ENCODE measurements at regions not wholly inside any gene's neighbourhood (a gene's known extent, or its start where the extent isn't known, plus 50 kb on each side); places are given as distances from the start of the nearest gene placed in this dataset.

DNA sequence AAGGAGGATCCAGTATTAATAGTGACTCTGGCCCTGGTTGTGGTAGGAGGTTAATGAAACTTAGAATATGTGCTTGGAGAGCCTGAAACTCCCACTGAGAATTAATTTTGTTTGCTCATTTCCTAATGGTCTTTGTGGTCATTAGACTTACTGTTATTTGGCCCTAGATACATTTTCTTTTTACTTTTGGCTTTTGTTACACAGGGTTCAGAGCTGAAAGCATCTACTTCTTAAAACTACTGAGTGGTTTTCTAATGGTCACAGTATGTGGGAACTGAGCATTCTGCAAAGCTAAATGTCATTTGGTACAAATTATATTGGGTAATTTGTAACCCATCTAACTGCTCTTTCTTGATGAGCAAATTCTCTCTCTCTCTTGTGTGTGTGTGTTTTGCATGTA lies 433.4 kb upstream of the IL12A start (continued):
- no peak for TF ChIP-seq ARNT (IDR thresholded peaks at IDR 0.05)
- no peak for TF ChIP-seq ZNF175 (CRISPR knock-in tag; IDR thresholded peaks at IDR 0.05; ENCODE audit: low read depth)
- no peak for TF ChIP-seq TCF7 (IDR thresholded peaks at IDR 0.05; ENCODE audit: borderline replicate concordance)
- TF ChIP-seq CBFA2T2 (conservative IDR thresholded peaks at IDR 0.05): no peak
- TF ChIP-seq PHF21A (IDR thresholded peaks at IDR 0.05; ENCODE audit: borderline replicate concordance, low read depth): no peak
- TF ChIP-seq ZNF586 (CRISPR knock-in tag; conservative IDR thresholded peaks at IDR 0.05): no peak
- no peak for TF ChIP-seq HES1 (IDR thresholded peaks at IDR 0.05; ENCODE audit: low read depth)
- TF ChIP-seq ARID1B (IDR thresholded peaks at IDR 0.05): no peak

GRCh38 chr3:159559771-159560170 lies 428.9 kb upstream of the IL12A start:
- Histone ChIP-seq H3K9me3 (replicated peaks; ENCODE audit: control insufficient read depth, insufficient read depth, low read depth, low read length) (no peaks in the 10 kb centered on the region), H3K36me3 (ENCODE audit: control insufficient read depth, insufficient read depth, low read length) (no peaks in the 10 kb centered on the region), H3K4me3 (no peak overlapping the region), H2AFZ (ENCODE audit: low read depth, low read length) (no peak overlapping the region), H3K4me2 (ENCODE audit: insufficient read depth, low read length) (no peak overlapping the region), H3K27me3 (ENCODE audit: control insufficient read depth in 2 of 2, insufficient read depth in 2 of 2, low read length in 2 of 2) (no peaks in the 10 kb centered on the region), H4K20me1 (replicated peaks; ENCODE audit: control insufficient read depth, insufficient read depth, low read length) (no peaks in the 10 kb centered on the region), H3K27ac (ENCODE audit: extremely low read depth, low read depth, low read length) (no peak overlapping the region), H3K9me1 (ENCODE audit: control insufficient read depth, insufficient read depth, low read length) (no peaks in the 10 kb centered on the region), H3K79me2 (ENCODE audit: control insufficient read depth, insufficient read depth, low read length) (no peaks in the 10 kb centered on the region), H3K9ac (ENCODE audit: insufficient read depth in 1 of 2, low read depth in 2 of 2, low read length in 2 of 2) (no peak overlapping the region), H3K4me1 (replicated peaks in 1 of 2; ENCODE audit: control insufficient read depth in 2 of 2, insufficient read depth in 2 of 2, low read length in 2 of 2) (no peaks in the 10 kb centered on the region)
- intact Hi-C loops (cut with micrococcal nuclease): no loop called here
- WGBS (ENCODE audit: insufficient coverage, low coverage, missing lambda C conversion rate): 9% methylated on average over 1 of the region's 1 CpG
- FAIRE-seq (no peak), DNase-seq (ENCODE audit: extremely low read depth in 1 of 4, low spot score in 3 of 4) (no peak), ATAC-seq (no peak)
- in situ Hi-C loops (cut with MboI): no loop called here
- BruUV-seq (replicated peaks): no TSS peak
- ChIA-PET POLR2A (no interaction called here), CTCF (ENCODE audit: low intra/inter-chr PET ratio) (no interaction called here)
- TF ChIP-seq, protein P1, sequence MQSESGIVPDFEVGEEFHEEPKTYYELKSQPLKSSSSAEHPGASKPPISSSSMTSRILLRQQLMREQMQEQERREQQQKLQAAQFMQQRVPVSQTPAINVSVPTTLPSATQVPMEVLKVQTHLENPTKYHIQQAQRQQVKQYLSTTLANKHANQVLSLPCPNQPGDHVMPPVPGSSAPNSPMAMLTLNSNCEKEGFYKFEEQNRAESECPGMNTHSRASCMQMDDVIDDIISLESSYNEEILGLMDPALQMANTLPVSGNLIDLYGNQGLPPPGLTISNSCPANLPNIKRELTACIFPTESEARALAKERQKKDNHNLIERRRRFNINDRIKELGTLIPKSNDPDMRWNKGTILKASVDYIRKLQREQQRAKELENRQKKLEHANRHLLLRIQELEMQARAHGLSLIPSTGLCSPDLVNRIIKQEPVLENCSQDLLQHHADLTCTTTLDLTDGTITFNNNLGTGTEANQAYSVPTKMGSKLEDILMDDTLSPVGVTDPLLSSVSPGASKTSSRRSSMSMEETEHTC (IDR thresholded peaks at IDR 0.05): no peak
- TF ChIP-seq PTBP1 (IDR thresholded peaks at IDR 0.05; ENCODE audit: low read depth, low read length) (no peak), PCBP2 (IDR thresholded peaks at IDR 0.05; ENCODE audit: low read depth, low read length, poor library complexity, severe bottlenecking) (no peak), ZNF764 (CRISPR knock-in tag; IDR thresholded peaks at IDR 0.05; ENCODE audit: low read depth) (no peak), ZNF584 (CRISPR knock-in tag; IDR thresholded peaks at IDR 0.05; ENCODE audit: low read depth) (no peak), FOXP1 (CRISPR knock-in tag; IDR thresholded peaks at IDR 0.05) (no peak)
- TF ChIP-seq, protein P2, sequence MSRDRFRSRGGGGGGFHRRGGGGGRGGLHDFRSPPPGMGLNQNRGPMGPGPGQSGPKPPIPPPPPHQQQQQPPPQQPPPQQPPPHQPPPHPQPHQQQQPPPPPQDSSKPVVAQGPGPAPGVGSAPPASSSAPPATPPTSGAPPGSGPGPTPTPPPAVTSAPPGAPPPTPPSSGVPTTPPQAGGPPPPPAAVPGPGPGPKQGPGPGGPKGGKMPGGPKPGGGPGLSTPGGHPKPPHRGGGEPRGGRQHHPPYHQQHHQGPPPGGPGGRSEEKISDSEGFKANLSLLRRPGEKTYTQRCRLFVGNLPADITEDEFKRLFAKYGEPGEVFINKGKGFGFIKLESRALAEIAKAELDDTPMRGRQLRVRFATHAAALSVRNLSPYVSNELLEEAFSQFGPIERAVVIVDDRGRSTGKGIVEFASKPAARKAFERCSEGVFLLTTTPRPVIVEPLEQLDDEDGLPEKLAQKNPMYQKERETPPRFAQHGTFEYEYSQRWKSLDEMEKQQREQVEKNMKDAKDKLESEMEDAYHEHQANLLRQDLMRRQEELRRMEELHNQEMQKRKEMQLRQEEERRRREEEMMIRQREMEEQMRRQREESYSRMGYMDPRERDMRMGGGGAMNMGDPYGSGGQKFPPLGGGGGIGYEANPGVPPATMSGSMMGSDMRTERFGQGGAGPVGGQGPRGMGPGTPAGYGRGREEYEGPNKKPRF (IDR thresholded peaks at IDR 0.05; ENCODE audit: low read depth, low read length): no peak
